Astrocyte of the cerebellum (primary cell): ENCODE measurements at regions not wholly inside any gene's neighbourhood (a gene's known extent, or its start where the extent isn't known, plus 50 kb on each side); places are given as distances from the start of the nearest gene placed in this dataset.
A peak's percentile ranks its signal among the peaks of the same experiment; 100 is the strongest.
"Not testable (repeated sequence)": the region's sequence is repeated elsewhere in the genome, so short reads cannot be mapped to it uniquely, and the experiment has no call there.

Experiments used
- DNase-seq: peaks from one replicate; pipeline ENCODE4 v3.0.0-alpha.2; 2011; ENCODE audit warnings: low read depth
- H3K4me3 ChIP-seq: 2 replicates; pipeline ENCODE4 v1.5.1; 2011; ENCODE audit warnings: mild to moderate bottlenecking, low read depth, low read length, moderate library complexity
- in situ Hi-C: cut with HindIII; loops from 2 replicates; pipeline ENCODE4 v1.10.0; 2017; ENCODE audit warnings: low sequenced_read_pairs
- TF ChIP-seq, protein P1 (sequence below): IDR thresholded peaks from 2 replicates; pipeline ENCODE4 v1.5.1; 2012; ENCODE audit warnings: low read length, low read depth, moderate library complexity, mild to moderate bottlenecking; ENCODE audit errors: missing control alignments

DNA sequence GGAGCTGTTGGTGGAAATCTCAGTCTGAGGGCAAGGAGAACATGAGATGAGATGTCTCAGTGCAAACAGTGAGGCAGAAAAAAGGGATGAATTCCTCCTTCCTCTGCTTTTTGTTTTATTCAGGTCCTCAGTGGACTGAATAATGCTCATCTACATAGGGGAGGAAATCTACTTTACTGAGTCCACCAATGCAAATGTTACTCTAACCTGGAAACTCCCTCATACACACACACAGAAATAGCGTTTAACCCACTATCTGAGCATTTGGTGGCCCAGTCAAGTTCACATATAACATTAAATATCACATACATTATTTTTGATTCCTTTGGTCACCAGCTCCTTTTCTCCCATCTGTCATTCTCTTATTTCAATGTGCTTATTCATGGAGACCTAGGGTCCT lies 418.8 kb downstream of the TMEM135 start:
- in situ Hi-C loops, result no loop called here
- DNase-seq, result no peak
- TF ChIP-seq, protein P1, sequence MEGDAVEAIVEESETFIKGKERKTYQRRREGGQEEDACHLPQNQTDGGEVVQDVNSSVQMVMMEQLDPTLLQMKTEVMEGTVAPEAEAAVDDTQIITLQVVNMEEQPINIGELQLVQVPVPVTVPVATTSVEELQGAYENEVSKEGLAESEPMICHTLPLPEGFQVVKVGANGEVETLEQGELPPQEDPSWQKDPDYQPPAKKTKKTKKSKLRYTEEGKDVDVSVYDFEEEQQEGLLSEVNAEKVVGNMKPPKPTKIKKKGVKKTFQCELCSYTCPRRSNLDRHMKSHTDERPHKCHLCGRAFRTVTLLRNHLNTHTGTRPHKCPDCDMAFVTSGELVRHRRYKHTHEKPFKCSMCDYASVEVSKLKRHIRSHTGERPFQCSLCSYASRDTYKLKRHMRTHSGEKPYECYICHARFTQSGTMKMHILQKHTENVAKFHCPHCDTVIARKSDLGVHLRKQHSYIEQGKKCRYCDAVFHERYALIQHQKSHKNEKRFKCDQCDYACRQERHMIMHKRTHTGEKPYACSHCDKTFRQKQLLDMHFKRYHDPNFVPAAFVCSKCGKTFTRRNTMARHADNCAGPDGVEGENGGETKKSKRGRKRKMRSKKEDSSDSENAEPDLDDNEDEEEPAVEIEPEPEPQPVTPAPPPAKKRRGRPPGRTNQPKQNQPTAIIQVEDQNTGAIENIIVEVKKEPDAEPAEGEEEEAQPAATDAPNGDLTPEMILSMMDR, result no peak
- H3K4me3 ChIP-seq, result no peak overlapping the region

GRCh38 chr11:87455180-87455579 lies 417.4 kb downstream of the TMEM135 start:
- in situ Hi-C loops, result no loop called here
- DNase-seq, result no peak
- H3K4me3 ChIP-seq, result no peak overlapping the region
- TF ChIP-seq, protein P1, result no peak

DNA sequence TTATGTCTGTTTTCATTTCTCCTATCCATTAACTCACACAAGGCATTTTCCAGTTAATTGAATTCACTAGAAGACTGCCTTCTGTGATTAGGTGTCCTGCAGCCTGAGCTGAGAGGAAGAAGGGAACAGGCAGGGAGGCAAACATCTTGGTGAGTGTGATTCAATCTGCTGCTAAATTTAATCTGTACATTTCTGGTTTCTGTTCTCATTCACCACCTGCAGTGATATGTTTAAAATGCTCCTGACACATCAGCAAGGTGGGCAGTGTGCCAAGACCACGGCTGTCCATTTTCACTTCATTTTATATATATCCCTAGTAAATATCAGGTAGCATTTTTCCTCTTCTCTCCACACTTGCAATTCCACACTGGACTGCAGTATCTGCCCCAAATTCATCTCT lies 416.5 kb downstream of the TMEM135 start:
- DNase-seq, result peak; percentile 31
- in situ Hi-C loops, result no loop called here
- TF ChIP-seq, protein P1, result no peak
- no peak overlapping the region for H3K4me3 ChIP-seq

DNA sequence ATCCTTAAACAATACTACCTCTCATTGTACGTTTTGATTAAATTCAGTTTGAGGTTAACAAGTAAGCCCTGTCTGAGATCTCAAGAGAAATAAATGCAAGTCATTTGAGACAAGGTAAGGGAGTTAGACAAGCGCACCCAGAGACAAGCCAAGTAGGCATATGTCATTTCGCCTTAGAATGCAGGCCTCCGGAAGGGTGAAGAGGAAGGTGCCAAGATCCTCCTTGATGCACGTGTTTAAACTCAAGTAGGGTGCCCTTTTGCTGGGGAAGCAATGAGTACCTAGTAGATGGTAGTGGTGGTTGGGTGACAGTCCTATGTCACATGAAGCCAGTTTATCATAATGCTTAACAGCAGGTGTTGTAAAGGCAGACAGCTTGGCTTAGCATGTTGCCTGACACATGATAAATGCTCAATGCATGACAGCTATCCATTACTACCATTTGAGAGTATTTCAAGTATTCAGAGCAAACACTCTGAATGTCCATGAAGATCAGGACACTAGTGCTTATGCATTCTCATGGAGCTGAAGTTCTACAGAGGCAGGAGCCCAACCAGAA lies 415.9 kb downstream of the TMEM135 start:
- in situ Hi-C loops, result no loop called here
- DNase-seq, result no peak
- TF ChIP-seq, protein P1, result no peak
- no peak overlapping the region for H3K4me3 ChIP-seq

GRCh38 chr11:87452025-87452424 lies 414.3 kb downstream of the TMEM135 start:
- DNase-seq, in situ Hi-C loops, H3K4me3 ChIP-seq: not testable (repeated sequence)

GRCh38 chr11:87451395-87451794 lies 413.7 kb downstream of the TMEM135 start:
- TF ChIP-seq, protein P1, result no peak
- H3K4me3 ChIP-seq, result no peak overlapping the region
- in situ Hi-C loops, result no loop called here

DNA sequence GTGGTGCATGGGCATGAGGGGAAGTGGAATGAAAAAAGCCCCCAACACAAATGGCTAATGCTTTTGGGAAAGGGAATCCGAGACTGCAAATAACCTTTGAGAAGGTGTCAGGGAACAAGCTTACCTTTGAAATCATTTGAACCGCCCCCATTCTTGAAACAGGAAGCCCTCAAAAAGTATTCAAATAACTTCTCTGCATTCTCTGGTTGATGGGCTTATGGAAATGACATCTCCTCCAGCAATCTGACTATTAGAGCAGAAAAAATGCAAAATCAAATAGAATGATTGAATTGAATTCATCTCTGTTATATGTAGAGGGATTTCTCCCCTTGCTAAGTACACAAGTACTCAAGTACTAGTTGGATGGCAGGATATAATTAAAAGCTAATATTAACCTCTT lies 409.9 kb downstream of the TMEM135 start:
- TF ChIP-seq, protein P1, result no peak
- in situ Hi-C loops, result loop anchor here (25.0 kb wide), 1 partner anchor 1090 kb away; no protein-coding TSS in a partner anchor

More at GRCh38 chr11:87451395-87451794, 413.7 kb downstream of the TMEM135 start:
- no peak for DNase-seq

More for the DNA sequence above, 409.9 kb downstream of the TMEM135 start:
- no peak overlapping the region for H3K4me3 ChIP-seq
- DNase-seq, result no peak
